ENCODE measurements at regions not wholly inside any gene's neighbourhood (a gene's known extent, or its start where the extent isn't known, plus 50 kb on each side); places are given as distances from the start of the nearest gene placed in this dataset.
"Not testable (repeated sequence)": the region's sequence is repeated elsewhere in the genome, so short reads cannot be mapped to it uniquely, and the experiment has no call there.

DNA sequence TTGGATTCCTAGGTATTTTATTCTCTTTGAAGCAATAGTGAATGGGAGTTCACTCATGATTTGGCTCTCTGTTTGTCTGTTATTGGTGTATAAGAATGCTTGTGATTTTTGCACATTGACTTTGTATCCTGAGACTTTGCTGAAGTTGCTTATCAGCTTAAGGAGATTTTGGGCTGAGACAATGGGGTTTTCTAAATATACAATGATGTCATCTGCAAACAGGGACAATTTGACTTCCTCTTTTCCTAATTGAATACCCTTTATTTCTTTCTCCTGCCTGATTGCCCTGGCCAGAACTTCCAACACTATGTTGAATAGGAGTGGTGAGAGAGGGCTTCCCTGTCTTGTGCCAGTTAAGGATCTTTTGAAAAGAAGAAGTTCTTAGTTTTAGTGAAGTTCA lies 114.4 kb upstream of the TNPO1 start:
- not testable (repeated sequence) for TF ChIP-seq POLR2A, EP300 (IDR thresholded peaks at IDR 0.05)
- TF ChIP-seq, protein P1, sequence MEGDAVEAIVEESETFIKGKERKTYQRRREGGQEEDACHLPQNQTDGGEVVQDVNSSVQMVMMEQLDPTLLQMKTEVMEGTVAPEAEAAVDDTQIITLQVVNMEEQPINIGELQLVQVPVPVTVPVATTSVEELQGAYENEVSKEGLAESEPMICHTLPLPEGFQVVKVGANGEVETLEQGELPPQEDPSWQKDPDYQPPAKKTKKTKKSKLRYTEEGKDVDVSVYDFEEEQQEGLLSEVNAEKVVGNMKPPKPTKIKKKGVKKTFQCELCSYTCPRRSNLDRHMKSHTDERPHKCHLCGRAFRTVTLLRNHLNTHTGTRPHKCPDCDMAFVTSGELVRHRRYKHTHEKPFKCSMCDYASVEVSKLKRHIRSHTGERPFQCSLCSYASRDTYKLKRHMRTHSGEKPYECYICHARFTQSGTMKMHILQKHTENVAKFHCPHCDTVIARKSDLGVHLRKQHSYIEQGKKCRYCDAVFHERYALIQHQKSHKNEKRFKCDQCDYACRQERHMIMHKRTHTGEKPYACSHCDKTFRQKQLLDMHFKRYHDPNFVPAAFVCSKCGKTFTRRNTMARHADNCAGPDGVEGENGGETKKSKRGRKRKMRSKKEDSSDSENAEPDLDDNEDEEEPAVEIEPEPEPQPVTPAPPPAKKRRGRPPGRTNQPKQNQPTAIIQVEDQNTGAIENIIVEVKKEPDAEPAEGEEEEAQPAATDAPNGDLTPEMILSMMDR (IDR thresholded peaks at IDR 0.05), result not testable (repeated sequence)

Measured in ovary (tissue), 3 donors.